IPS-NIHi7 (cell line): ENCODE measurements at regions not wholly inside any gene's neighbourhood (a gene's known extent, or its start where the extent isn't known, plus 50 kb on each side); places are given as distances from the start of the nearest gene placed in this dataset.

Experiments used
- DNase-seq: peaks from one replicate; pipeline ENCODE4 v3.0.0; 2012; ENCODE audit warnings: mixed read lengths; ENCODE audit errors: extremely low spot score

DNA sequence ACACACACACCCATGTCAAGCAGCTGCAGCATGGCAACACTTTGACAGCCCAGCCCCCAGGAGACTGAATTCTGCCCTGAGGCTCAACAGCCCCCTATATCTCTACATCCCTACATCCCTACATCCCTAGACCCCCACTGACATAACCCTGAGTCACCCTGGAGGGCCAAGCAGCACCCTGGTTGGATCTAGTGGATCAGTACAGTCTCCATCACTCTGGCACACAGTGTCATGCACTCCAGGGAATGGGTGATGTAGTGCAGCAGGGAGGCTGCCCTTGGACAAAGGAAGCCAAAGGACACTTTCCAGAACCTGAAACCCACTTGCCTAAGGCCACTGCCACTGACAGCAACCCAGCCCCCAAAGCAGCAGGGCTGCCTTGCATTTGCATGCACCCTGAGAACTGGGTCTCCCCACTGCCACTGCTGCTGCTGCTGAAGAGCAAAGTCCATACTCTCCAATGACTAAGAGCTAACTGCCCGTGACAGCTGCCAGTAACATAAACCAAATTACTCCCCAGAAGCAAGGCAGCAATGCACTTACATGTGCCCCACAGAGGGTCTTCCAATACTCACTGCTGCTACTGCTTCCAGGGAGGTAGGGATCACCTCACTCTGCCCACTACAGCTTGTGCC is 681.6 kb upstream of the KLHL29 start:
- no peak for DNase-seq

DNA sequence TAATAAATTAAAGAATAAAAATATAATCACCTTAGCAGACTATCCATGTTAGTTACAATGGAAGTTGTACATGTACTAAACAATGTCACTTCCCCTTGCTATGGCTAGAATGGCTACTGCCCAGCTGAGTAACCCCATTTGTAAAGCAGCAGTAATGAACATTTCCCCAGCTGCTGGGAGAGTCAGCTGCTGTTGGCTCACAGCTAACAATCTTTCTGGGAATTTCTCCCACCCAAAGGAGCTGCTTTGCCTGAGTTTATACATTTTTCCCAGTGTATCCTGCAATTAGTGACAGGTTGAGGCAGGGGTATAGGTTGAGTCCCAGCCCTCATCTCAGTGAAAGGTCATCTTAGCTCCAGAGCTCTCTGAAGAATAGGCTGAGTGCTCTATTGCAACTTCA is 665.6 kb upstream of the KLHL29 start:
- DNase-seq: no peak

DNA sequence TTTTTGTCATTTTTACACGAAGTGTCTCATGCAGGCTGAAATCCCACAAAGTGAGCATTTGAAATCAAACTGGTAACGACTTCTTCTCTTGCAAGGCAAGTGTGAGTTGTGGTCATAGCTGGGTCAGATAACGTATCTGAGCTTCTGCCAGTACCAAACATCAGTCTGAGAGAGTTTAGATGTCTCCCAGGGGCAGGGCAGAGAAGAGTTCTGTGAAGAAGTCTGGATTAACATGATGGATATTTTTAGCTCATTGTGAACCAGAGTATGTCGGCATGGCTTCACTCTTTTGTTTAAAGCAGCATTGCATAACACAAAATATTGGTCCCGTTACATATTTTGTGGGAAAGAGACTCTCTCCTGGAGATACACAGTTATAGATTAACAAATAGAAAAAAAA is 655.5 kb upstream of the KLHL29 start:
- no peak for DNase-seq

DNA sequence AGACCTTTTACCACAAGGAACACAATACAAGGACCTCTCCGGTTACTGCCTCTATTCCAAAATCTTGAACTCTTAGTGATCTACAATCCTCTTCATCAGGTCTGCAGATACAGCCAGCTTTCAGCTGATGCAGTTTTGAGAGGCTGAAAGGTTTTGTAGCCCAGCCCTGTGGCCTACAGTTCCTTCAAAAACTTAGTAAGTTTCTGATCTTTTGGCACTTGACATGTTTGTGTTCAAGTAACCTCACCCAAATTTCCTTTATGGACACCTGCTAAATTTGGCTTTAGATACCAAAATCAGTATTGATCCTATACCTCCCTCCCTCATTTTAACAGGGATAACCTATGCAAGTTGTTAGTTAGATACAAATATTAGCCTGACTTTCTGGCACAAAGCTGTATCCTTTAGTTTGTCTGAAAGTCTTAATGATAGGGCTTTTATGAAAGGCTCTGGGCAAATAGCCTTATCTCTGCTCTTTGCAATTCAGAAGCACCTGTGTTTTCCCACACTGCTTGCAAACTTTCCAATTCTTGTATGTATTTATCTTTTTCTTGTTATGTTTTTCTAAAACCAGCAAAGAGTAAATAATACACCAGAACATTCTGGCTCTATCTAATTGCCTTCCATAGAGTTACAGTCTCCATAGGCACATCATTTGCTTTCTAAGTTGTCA is 650.5 kb upstream of the KLHL29 start:
- DNase-seq: no peak

DNA sequence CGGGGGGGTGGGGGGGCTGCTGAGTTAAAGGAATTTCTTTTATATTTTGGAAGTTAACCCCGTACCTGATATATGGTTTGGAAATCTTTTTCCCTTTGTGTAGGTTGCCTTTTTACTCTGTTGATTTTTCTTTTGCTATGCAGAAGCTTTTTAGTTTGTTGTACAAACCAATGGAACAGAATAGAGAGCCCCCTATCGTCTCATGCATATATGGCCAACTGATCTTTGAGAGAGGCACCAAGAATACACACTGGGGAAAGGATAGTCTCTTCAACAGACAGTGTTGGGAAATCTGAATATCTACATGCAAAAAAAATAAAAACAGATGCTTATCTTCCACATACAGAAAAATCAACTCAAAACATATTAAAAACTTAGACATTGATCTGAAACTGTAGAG is 647.8 kb upstream of the KLHL29 start:
- no peak for DNase-seq

DNA sequence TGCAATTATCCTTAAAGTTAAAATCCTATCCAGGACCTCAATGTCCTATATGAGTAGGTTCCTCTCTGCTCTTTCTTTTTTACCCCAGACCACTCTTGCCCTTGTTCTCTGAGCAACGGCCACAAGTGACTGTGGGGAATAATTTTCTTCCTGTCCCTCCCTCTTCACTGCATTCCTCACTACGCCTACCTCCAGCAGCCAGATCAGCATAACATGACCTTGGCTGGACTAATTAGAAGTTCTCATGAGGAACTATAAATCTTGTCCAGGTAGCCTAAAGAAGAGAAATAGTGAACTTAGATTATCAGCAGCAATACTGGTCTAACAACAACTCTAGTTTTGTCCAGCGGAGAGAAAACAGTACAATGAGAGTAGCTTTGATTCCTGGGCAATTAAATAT is 643.8 kb upstream of the KLHL29 start:
- DNase-seq: no peak

DNA sequence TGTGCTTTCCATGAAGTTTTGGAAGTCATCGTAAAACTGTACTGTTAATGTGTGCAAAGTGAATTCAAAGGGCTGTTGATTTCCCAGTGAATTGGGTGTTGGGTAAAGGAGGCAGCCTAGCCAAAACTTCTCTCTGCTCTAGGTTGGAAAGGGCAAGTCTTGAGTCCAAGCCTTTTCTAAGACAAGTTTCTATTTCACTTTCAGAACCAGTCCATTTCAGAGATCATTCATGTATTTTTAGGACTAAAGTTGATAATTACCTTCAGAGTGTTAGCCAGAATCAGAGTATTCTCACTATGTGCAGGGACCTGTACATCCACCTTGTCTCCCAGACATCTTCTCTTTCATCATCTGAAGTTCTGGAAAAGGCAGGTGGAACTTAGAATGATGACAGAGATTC is 636.1 kb upstream of the KLHL29 start:
- no peak for DNase-seq

DNA sequence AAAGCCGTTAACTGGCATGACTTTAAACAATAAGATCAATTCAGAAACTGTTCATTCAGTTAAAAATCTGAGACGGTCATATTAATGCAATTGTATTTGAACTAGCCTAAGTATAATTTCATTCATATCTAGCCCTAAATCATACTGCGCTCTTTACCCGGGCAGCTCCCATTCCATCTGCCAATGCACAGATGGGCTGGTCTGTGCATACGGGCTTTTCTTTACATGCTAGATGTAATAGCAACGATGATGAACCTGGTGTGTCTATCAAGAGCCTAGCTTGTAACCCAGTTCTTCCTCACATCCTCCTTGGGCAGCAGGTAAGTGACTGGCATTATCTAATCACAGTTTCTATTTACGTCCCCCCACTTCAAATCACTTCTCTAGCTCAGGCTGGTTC is 631.5 kb upstream of the KLHL29 start:
- no peak for DNase-seq

DNA sequence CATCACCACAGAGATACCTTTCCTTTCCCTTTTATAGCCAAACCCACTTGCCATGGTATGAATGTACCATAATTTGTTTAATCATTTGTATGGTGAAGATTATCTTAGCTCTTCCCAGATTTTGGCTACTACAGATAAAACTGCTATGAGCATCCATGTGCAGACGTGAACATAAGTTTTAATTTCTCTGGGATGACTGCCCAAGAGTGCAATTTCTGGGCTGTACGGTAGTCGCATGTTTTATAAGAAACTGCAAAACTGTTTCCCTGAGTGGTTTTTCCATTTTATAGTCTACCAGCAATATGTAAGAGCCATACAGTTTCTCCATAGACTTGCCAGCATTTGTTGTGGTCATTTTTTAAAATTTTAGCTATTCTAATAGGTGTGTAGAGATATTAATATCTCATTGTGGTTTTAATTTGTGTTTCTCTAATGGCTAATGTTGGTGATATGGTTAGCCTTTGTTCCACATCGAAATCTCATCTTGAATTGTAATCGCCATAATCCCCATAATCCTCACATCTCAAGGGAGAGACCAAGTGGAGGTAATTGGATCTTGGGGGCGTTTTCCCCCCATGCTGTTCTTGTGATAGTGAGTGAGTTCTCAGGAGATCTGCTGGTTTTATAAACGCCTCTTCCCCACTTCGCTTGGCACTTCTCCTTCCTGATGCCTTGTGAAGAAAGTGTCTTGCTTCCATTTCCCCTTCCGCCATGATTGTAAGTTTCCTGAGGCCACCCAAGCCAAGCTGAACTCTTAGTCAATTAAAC is 628.5 kb upstream of the KLHL29 start:
- no peak for DNase-seq

DNA sequence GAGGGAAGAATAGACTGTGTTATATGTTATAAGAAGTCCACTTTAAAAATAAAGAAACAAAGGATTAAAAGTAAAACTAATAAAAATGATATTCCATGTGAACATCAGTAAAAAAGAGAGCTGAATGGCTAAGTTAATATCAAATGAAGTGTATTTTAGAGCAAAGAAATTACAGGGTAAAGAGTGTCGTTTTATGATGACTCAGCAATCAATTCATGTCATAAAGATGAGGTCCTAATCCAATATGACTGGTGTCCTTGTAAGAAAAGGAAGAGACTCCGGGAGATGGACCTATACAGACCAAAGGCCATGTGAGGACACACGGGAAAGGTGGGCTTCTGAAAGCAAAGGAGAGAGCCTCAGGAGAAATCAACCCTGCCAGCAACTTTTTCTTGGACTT is 615.5 kb upstream of the KLHL29 start:
- DNase-seq: no peak

DNA sequence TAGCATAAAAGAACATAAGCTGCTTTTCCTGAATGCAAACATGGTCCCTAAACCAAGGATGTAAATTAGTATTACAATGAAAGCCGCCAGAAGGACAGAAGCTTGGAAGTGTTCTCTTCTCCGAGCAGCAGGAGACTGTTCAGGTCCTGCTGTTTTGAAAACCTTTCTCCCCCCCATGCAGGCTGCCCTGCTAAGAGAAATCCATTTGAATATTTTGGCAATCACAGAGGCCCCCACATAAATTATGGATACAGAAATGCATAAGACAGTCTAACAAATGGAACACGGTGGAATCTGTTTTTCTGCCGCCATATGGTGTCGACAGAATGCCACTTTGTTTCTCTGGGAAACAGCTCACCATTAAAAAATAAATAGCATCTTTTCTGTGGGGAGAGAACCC is 600.4 kb upstream of the KLHL29 start:
- DNase-seq: no peak

DNA sequence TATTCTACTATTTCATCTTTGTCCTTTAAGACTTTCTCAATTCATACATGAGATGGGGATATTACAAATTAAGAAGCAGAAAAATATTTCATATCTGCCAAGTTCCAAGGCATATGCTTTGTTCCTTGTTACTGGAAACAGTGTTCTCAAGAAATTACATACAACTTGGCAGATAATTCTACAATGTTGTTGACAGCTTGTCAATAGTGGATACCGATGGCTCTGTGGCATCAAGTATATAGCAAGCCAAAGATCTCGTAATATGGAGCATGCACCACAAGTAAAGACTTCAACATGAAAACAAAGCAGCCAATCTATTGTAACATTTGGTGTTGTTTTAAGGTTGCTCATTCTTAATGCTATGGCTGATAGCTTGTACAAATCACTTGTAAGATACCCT is 598.2 kb upstream of the KLHL29 start:
- DNase-seq: no peak

DNA sequence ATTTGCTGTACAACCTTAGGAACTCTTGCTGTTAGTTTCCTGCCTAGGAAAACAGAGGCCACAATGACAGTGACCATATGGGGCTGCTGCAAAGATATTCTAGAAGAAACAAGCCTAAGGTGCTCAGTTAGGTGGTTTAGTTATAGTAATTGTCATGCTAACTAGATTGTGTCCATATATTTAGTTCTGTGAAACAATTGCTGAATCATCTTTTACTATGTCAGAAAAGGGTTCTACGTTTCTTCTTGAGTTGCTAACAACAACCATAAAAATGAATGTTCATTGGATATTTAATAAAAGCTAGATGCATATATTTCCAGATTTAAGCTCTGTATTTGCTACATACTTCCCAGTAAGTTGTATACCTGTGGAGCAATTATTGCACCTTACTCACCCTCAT is 597.2 kb upstream of the KLHL29 start:
- DNase-seq: no peak

DNA sequence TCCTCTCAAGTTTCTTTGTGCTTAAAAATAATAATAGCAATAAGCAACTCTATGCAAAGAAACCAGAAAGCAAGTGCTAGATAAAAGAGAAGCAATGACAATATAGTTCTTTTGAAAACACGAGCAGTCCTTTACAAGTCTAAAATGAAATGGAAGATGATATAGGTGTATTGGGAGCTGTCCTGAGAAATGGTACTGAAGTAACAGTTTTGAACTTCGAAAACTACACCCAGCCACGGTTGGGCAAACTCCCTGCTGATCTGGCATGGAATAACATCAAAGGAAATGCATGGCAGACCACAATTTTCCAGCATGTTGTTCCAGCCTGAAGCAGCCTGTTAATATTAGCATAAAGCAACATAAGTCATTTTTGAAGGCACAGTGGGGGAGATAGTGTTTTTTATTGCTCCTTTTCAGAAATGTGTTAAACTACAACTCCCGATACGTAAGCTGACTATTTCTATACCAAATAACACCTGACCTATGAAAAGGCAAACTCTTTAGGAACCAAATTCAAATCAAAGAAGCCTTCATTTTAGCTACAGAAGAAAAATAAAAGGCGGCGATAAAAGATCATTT is 596.1 kb upstream of the KLHL29 start:
- DNase-seq: no peak

DNA sequence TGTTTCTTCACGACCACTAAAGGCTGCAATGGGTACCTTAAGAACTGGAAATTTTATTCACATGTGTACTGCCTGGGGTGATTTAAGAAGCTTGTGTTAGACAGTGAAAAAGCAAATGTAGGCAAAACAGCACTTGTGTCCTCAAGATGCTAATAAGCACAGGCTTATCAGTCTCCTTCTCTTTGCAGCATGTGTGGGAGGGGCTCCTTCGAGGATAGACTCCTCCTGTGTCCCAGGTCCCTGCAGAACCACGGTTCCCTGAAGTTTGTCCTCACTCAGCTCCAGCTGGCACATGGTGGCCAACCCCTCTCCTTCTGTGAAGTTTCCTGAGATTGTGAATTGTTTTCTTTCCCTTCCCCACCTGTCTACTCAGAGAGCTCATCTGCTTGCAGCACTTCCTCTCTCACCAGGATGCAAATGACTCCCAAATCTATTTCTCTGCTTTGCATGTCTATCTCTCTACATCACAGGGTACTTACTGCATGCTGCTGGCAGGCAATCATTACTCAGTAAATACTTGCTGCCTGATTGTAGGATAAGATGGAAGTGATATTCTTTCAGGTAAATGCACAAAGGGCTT is 589.6 kb upstream of the KLHL29 start:
- DNase-seq: peak; percentile 17

DNA sequence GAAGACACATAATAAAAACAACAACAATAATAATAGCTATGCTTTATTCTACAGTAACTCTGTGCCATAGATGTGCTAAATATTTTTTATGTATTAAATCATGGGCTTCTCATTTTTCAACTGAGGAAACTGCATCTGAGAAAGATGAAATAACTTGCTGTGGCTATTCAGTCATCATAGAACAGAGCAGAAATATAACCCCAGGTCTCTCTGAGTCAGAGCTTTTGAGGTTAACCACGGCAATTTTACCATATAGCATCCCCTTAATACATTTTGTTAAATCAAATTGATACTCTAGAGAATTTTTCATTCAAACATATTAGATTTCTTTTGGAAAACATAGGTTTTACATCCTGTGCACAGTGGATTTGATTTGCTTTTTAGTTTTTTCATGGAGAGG is 586.6 kb upstream of the KLHL29 start:
- DNase-seq: no peak

DNA sequence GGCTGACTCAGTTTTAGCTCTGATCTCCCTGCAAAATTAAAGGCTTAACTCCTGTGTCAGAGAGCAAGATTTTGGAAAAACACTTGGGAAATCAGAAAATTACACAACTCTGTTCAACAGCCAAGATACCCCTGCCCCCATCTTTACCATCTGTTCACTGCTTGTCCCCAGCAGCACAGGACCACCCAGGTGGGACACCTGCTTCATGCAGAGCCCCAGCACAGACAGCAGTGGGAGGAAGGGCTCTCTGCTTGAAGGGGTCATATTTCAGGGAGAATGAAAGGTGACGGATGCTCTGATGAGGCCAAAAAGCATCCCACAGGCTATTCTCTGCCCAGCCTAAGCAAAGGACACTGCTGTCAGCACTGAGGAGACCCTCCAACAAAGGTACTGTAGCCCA is 584.6 kb upstream of the KLHL29 start:
- peak; percentile 19 for DNase-seq

DNA sequence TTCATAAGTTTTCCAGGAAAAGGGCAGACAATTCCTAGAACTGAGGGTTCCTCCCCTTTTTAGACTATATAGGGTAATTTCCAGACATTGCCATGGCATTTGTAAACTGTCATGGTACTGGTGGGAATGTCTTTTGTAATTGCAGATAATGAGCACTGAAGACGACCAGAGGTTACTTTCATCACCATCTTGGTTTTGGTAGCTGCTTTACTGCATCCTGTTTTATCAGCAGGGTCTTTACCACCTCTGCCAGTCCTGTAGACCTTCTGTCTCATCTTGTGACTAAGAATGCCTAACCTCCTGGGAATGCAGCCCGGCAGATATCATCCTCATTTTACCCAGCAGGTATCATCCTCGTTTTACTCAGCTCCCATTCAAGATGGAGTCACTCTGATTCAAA is 583.9 kb upstream of the KLHL29 start:
- no peak for DNase-seq

DNA sequence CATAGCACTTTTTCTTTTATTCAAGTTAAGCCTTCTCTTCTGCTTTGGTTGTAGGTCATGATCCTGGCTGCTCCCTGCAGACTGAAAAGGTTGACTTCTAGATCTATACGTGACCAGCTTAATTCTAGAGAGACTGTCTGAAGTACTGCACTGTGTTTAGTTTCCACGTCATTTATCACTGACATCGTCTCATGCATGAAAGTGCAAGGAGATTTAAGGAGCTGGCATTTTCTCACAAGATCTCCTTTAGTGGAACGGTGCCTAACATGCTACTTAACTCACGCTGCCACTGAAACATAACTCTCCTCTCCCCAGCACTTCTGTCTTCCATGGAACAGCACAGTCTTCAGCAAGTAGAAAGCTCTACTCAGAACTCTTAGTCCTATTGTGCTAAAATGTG is 583.0 kb upstream of the KLHL29 start:
- no peak for DNase-seq

DNA sequence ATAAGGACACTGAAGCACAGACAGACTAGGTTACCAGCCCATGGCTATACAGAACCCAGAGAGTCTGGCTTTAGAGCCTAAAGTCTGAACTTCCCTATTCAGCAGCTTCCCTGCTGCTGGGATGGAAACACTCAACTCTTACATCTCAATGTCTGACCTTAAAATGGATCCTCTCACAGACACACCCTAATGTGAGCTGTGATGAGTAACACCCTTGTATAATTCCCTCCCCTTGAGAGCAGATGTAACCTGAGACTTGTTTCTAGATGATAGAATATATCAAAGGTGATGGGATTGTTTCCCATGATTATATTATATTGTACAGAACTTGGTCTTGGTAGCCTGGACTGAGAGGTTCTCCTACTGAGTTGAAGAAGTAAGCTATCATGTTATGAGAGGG is 577.1 kb upstream of the KLHL29 start:
- no peak for DNase-seq

DNA sequence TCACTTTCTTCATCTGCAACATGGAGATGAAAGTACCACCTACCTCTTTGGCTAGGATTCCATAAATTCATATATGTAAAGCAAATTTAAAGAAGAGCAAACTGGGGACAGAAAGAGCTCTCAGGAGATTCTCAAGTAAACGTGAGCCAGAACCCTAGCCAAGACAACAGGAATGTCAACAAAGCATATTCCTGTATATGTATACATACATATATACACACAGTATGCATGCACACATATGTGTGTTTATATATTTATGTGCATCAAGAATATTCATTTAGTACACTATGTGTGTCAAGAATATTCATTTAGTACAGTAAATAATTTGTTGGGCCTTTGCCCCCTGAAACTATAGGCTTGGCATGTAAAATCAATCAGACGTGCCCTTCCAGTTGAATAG is 574.4 kb upstream of the KLHL29 start:
- no peak for DNase-seq

DNA sequence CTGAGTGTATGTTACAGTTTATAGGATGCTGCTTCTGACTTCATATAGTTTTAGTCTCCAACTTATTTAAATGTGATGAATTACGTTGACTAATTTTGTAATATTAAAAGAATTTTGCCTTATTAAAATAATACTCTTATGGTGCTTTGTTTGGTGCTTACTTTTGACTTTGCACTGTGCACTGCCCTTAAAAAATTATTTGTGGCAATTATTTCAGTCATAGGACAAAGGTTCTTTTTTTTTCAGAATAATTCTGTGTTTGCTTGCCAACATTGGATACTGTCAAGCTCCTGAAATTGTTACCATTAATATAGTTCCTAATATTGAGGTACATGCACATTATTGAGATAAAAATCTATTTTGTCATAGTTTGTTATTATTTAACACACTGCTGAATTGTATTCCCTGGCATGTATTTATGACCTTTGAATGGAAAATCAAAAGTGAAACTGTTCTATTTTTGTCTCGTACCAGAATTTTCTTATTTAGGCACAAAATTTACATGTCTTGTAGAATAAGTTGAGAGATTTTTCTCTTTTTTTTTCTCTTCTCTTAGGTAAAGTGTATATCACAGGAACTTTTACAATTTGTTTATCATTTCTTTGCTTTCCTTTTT is 572.8 kb upstream of the KLHL29 start:
- no peak for DNase-seq
